ENCODE measurements at regions not wholly inside any gene's neighbourhood (a gene's known extent, or its start where the extent isn't known, plus 50 kb on each side); places are given as distances from the start of the nearest gene placed in this dataset.

DNA sequence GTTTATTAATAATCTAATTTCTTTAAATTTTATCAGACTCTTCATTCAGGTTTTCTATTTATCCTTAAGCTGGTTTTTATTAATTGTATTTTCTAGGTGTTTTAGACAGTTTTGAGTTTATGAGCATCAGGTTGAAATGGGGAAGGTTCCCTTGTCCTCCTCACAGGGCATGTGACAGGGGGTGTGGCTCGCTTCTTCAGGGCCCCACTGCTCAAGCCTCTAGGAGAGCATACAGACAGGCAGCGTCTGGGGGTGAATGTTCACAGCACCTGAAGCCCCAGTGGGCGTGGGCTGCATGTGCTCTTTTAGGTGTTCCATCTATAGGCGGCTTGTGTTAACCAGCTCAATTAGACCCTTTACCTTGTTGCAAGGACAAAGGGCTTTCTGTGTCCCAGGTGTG lies 78.2 kb upstream of the RUFY1 start:
- TF ChIP-seq, protein P1, sequence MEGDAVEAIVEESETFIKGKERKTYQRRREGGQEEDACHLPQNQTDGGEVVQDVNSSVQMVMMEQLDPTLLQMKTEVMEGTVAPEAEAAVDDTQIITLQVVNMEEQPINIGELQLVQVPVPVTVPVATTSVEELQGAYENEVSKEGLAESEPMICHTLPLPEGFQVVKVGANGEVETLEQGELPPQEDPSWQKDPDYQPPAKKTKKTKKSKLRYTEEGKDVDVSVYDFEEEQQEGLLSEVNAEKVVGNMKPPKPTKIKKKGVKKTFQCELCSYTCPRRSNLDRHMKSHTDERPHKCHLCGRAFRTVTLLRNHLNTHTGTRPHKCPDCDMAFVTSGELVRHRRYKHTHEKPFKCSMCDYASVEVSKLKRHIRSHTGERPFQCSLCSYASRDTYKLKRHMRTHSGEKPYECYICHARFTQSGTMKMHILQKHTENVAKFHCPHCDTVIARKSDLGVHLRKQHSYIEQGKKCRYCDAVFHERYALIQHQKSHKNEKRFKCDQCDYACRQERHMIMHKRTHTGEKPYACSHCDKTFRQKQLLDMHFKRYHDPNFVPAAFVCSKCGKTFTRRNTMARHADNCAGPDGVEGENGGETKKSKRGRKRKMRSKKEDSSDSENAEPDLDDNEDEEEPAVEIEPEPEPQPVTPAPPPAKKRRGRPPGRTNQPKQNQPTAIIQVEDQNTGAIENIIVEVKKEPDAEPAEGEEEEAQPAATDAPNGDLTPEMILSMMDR (IDR thresholded peaks at IDR 0.05), result no peak
- no peak for TF ChIP-seq POLR2A (IDR thresholded peaks at IDR 0.05)
